Prostate gland (tissue), 2 donors: ENCODE measurements at regions not wholly inside any gene's neighbourhood (a gene's known extent, or its start where the extent isn't known, plus 50 kb on each side); places are given as distances from the start of the nearest gene placed in this dataset.

Experiments
- DNase-seq: peaks from one replicate; pipeline ENCODE4 v3.0.0-alpha.2; 2019; ENCODE audit warnings: low spot score
- H3K27ac ChIP-seq, 2 donors: fragments of 200-600 bp; sonication (generic); 2 replicates each; pipeline ENCODE4 v1.5.1; 2017 to 2019
- H3K27me3 ChIP-seq: fragments of 200-600 bp; sonication (generic); replicated peaks from 2 replicates; pipeline ENCODE4 v1.5.1; 2019; ENCODE audit not compliant: insufficient read depth
- H3K36me3 ChIP-seq, 2 donors: fragments of 200-600 bp; sonication (generic); 1 replicate in 1 of 2; 2 replicates in 1 of 2; pipeline versions ENCODE4 v1.5.1 to v1.8.1; 2017 to 2019
- H3K4me1 ChIP-seq: fragments of 200-600 bp; sonication (generic); replicated peaks from 2 replicates; pipeline ENCODE4 v1.5.1; 2019
- H3K4me3 ChIP-seq, 2 donors: fragments of 200-600 bp; sonication (generic); 2 replicates each; pipeline ENCODE4 v1.5.1; 2017 to 2019
- H3K9me3 ChIP-seq: fragments of 200-600 bp; sonication (generic); 2 replicates; pipeline ENCODE4 v1.5.1; 2017
- POLR2A ChIP-seq: fragments of 450-650 bp; IDR thresholded peaks from one replicate; pipeline ENCODE4 v1.6.1; 2016; ENCODE audit warnings: antibody characterized with exemption, mild to moderate bottlenecking
- POLR2AphosphoS5 ChIP-seq: sonication (generic); formaldehyde crosslinking; IDR thresholded peaks from one replicate; pipeline ENCODE4 v1.6.1; 2017; ENCODE audit warnings: antibody characterized with exemption
- WGBS: methylation state at CpG from one replicate; pipeline ENCODE4 v1.1.5; 2018; 5-methylcytosine and 5-hydroxymethylcytosine counted together
- intact Hi-C: fragments of 100-400 bp; cut with DNase I; formaldehyde crosslinking; loops from one replicate; pipeline ENCODE4 v1.14.2; 2022
- TF ChIP-seq, protein P1 (sequence below), 4 experiments: fragments of 200-600 bp in 2 of 4; fragments of 450-650 bp in 2 of 4; sonication (generic) in 2 of 4; IDR thresholded peaks; 1 replicate in 3 of 4; 2 replicates in 1 of 4; pipeline ENCODE4 v1.5.1; 2016 to 2019; ENCODE audit warnings: antibody characterized with exemption in 4 of 4, mild to moderate bottlenecking in 2 of 4, moderate library complexity in 2 of 4

- no peaks in the 10 kb centered on the region for H3K4me1 ChIP-seq
- H3K9me3 ChIP-seq = no peaks in the 10 kb centered on the region
- no peak overlapping the region for H3K4me3 ChIP-seq
- DNase-seq = no peak
- no peak overlapping the region for H3K27ac ChIP-seq
- H3K27me3 ChIP-seq = no peaks in the 10 kb centered on the region
- TF ChIP-seq POLR2A (no peak), POLR2AphosphoS5 (no peak)
- TF ChIP-seq, protein P1, sequence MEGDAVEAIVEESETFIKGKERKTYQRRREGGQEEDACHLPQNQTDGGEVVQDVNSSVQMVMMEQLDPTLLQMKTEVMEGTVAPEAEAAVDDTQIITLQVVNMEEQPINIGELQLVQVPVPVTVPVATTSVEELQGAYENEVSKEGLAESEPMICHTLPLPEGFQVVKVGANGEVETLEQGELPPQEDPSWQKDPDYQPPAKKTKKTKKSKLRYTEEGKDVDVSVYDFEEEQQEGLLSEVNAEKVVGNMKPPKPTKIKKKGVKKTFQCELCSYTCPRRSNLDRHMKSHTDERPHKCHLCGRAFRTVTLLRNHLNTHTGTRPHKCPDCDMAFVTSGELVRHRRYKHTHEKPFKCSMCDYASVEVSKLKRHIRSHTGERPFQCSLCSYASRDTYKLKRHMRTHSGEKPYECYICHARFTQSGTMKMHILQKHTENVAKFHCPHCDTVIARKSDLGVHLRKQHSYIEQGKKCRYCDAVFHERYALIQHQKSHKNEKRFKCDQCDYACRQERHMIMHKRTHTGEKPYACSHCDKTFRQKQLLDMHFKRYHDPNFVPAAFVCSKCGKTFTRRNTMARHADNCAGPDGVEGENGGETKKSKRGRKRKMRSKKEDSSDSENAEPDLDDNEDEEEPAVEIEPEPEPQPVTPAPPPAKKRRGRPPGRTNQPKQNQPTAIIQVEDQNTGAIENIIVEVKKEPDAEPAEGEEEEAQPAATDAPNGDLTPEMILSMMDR (IDR thresholded peaks at IDR 0.05) = no peak
- intact Hi-C loops = no loop called here
- 95% methylated on average over 2 of the region's 2 CpGs for WGBS
- no peaks in the 10 kb centered on the region for H3K36me3 ChIP-seq
Observed at GRCh38 chrY:15501181-15501580, 976.9 kb downstream of the NLGN4Y start.

DNA sequence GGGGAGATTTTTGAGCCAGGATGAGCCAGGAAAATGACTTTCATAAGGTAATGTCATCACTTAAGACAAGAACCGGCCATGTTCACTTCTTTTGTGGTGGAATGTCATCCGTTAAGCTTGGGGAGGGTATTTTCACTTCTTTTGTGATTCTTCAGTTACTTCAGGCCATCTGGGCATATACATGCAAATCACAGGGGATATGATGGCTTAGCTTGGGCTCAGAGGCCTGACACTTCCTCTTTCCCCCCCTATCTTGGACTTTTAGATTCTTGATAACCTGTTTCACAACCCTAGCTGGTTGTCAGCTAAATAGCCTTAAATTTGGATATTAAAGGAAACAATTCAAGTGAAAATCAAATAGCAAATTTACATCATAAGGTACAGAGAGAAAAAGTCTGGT, 986.0 kb downstream of the NLGN4Y start:
- intact Hi-C loops = no loop called here
- no peaks in the 10 kb centered on the region for H3K9me3 ChIP-seq
- no peak overlapping the region for H3K4me3 ChIP-seq
- no peaks in the 10 kb centered on the region for H3K4me1 ChIP-seq
- H3K27me3 ChIP-seq = no peaks in the 10 kb centered on the region
- DNase-seq = no peak
- no peaks in the 10 kb centered on the region for H3K36me3 ChIP-seq
- 83% methylated on average over 2 of the region's 2 CpGs for WGBS
- H3K27ac ChIP-seq = no peak overlapping the region
- TF ChIP-seq POLR2AphosphoS5 = no peak
- TF ChIP-seq POLR2A = no peak
- TF ChIP-seq, protein P1 (IDR thresholded peaks at IDR 0.05) = no peak

DNA sequence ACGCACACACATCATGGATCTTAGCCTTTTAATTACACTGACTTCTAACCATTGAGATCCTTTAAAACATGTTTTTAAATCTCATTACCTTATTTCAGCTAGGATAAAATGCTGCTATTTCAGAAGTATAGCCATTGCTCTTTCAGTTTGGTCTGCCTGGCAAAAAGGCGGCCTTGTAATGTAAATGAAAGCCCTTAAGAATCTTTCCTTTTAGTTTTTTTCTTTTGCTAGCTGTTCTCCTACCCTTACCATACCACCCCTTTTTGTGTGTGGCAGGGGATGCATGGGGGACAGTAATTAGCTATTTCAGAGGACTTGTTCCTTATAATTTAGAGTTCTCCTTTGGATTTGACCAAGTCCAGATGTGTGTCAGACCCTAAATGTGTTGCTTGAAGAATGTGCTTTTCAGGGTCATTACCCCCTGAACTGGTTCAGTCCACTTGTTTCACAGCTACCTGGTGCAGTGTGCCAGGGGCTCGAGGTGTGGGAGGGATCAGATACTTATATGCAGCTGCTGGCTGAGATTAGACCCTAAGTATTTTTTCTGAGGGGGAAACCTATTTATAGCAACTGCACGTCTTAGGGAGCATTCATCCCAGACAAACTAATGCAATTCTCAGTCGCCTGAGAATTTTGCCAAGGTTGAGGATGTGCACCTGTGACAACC, 986.8 kb downstream of the NLGN4Y start:
- Histone ChIP-seq H3K36me3 (no peaks in the 10 kb centered on the region), H3K27me3 (no peaks in the 10 kb centered on the region), H3K9me3 (no peaks in the 10 kb centered on the region), H3K4me1 (no peaks in the 10 kb centered on the region), H3K27ac (no peak overlapping the region), H3K4me3 (no peak overlapping the region)
- no peak for DNase-seq
- intact Hi-C loops = no loop called here
- TF ChIP-seq POLR2AphosphoS5 = no peak
- no peak for TF ChIP-seq POLR2A
- TF ChIP-seq, protein P1 (IDR thresholded peaks at IDR 0.05) = no peak
- 85% methylated on average over 5 of the region's 5 CpGs for WGBS

GRCh38 chrY:15535131-15535530, 1010.8 kb downstream of the NLGN4Y start:
- H3K4me1 ChIP-seq = no peaks in the 10 kb centered on the region
- H3K36me3 ChIP-seq = no peaks in the 10 kb centered on the region
- no peak for DNase-seq
- WGBS = 78% methylated on average over 5 of the region's 5 CpGs
- no peaks in the 10 kb centered on the region for H3K9me3 ChIP-seq
- TF ChIP-seq POLR2AphosphoS5 = no peak
- TF ChIP-seq, protein P1 (IDR thresholded peaks at IDR 0.05) = no peak
- TF ChIP-seq POLR2A = no peak
- no peaks in the 10 kb centered on the region for H3K27me3 ChIP-seq
- intact Hi-C loops = no loop called here
- no peak overlapping the region for H3K4me3 ChIP-seq
- H3K27ac ChIP-seq = no peak overlapping the region

DNA sequence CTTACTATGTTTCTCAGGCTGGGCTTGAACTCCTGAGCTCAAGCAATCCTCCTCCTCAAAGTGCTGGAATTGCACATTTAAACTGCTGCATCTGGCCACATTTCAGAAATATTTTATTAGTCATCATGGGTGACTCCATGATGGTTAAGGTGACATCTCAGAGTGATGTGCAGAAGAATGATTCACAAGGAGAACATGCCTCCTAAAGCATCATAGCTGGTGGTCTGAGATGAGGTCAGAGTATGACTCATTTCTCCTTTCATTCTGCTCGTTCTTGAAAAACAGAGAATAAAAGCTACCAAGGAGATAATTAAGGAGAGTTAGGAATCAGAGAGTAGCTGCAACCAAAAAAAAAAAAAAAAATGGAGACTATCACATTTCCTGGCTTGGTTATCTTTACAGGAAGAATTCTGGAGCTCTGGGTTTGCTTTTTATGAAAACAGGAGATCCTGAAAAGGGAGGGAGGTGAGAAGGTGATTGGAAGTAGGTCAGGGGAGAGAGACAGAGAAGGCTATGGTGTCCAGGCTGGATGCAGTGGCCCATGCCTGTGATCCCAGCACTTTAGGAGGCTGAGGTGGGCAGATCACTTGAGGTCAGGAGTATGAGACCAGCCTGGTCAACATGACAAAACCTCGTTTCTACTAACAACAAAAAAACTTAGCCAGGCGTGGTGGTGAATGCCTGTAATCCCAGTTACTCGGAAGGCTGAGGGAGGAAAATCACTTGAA, 1011.6 kb downstream of the NLGN4Y start:
- 70% methylated on average over 3 of the region's 4 CpGs for WGBS
- no peak for DNase-seq
- Histone ChIP-seq H3K4me3 (no peak overlapping the region), H3K36me3 (no peaks in the 10 kb centered on the region), H3K27me3 (no peaks in the 10 kb centered on the region), H3K4me1 (no peaks in the 10 kb centered on the region), H3K27ac (no peak overlapping the region), H3K9me3 (no peaks in the 10 kb centered on the region)
- intact Hi-C loops = no loop called here
- TF ChIP-seq, protein P1 (IDR thresholded peaks at IDR 0.05) = no peak
- TF ChIP-seq POLR2AphosphoS5 (no peak), POLR2A (no peak)
